ENCODE measurements at regions not wholly inside any gene's neighbourhood (a gene's known extent, or its start where the extent isn't known, plus 50 kb on each side); places are given as distances from the start of the nearest gene placed in this dataset.

DNA sequence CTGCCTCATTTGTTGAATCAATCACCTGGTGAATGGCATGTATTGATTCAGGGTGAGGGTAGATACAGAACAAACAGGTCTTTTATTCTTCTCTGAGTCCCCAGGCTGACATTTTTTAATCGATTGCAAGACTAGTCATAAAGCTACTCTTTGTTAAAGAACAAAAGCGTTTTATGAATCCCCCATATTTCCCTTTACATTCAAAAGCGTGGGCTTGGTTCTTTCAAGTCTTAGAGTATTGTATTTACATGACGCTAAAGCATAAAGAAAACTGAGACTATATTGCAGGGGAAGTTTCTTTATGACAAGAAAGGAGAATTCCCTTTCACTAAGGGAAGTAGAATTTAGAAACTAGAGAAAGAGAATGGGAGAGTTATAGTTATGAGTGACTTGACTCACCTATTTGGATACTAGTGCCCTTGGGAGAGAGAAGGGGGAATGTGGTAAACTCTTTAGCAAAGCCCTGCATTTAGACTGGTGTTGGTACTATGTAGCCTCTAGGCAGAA is 69.3 kb upstream of the PDE5A start:
- Histone ChIP-seq H3K9me3 (no peaks in the 10 kb centered on the region), H3K27me3 (no peaks in the 10 kb centered on the region), H3K27ac (no peak overlapping the region), H3K4me1 (no peaks in the 10 kb centered on the region), H3K4me3 (no peak overlapping the region), H3K36me3 (ENCODE audit: low read depth, missing control alignments) (no peaks in the 10 kb centered on the region)
- 82 to 85% methylated on average over 4 of the region's 4 CpGs for WGBS, 2 donors
- DNase-seq: no peak
- intact Hi-C loops (cut with DNase I; ENCODE audit: low total_unique reads): no loop called here
- TF ChIP-seq POLR2A (IDR thresholded peaks at IDR 0.05): no peak
- TF ChIP-seq, protein P1, sequence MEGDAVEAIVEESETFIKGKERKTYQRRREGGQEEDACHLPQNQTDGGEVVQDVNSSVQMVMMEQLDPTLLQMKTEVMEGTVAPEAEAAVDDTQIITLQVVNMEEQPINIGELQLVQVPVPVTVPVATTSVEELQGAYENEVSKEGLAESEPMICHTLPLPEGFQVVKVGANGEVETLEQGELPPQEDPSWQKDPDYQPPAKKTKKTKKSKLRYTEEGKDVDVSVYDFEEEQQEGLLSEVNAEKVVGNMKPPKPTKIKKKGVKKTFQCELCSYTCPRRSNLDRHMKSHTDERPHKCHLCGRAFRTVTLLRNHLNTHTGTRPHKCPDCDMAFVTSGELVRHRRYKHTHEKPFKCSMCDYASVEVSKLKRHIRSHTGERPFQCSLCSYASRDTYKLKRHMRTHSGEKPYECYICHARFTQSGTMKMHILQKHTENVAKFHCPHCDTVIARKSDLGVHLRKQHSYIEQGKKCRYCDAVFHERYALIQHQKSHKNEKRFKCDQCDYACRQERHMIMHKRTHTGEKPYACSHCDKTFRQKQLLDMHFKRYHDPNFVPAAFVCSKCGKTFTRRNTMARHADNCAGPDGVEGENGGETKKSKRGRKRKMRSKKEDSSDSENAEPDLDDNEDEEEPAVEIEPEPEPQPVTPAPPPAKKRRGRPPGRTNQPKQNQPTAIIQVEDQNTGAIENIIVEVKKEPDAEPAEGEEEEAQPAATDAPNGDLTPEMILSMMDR (IDR thresholded peaks at IDR 0.05): no peak

DNA sequence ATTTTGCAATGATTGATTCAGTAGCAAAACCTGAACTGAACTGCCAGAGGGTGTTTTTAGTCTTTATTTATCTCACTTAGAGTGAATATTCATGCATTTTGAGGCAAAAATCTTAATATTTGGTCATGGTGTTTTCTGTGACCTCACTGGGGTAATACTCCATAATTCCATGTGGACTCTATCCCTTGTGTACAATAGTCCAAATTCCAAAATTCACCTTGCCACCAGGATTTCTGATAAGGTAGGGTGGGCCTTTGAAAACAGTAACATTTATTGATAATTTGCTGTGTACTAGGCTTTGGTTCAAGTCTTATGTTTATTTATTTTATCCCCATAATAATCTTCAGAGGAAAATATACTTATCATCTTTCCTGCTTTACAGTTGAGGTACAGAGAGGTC is 68.4 kb upstream of the PDE5A start:
- intact Hi-C loops (cut with DNase I; ENCODE audit: low total_unique reads): no loop called here
- H3K9me3 ChIP-seq: no peaks in the 10 kb centered on the region
- H3K4me1 ChIP-seq: no peaks in the 10 kb centered on the region
- H3K27ac ChIP-seq: no peak overlapping the region
- DNase-seq: no peak
- TF ChIP-seq, protein P1 (IDR thresholded peaks at IDR 0.05): no peak
- TF ChIP-seq POLR2A (IDR thresholded peaks at IDR 0.05): no peak
- H3K27me3 ChIP-seq: no peaks in the 10 kb centered on the region
- H3K4me3 ChIP-seq: no peak overlapping the region
- no peaks in the 10 kb centered on the region for H3K36me3 ChIP-seq (ENCODE audit: low read depth, missing control alignments)

DNA sequence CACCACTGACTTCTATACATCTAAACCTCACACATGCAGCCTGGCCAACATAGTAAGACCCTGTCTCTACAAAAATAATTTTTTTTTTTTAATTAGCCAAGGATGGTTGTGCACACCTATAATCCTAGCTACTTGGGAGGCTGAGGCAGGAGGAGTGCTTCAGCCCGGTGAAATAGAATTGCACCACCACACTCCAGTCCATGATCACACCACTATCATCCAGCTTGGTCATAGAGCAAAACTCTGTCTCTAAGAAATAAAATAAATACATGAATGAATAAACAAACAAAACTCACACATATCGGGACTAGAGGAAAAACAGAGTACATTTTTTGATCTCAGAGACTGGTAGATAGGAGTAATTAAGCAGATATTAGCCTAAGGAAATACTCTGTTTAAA is 66.6 kb upstream of the PDE5A start:
- TF ChIP-seq, protein P1 (IDR thresholded peaks at IDR 0.05): no peak
- TF ChIP-seq POLR2A (IDR thresholded peaks at IDR 0.05): no peak
- intact Hi-C loops (cut with DNase I; ENCODE audit: low total_unique reads): no loop called here
- Histone ChIP-seq H3K9me3 (no peaks in the 10 kb centered on the region), H3K4me1 (no peaks in the 10 kb centered on the region), H3K4me3 (no peak overlapping the region), H3K36me3 (ENCODE audit: low read depth, missing control alignments) (no peaks in the 10 kb centered on the region), H3K27ac (no peak overlapping the region), H3K27me3 (no peaks in the 10 kb centered on the region)
- WGBS, 2 donors: 90 to 94% methylated on average over 2 of the region's 2 CpGs
- no peak for DNase-seq

DNA sequence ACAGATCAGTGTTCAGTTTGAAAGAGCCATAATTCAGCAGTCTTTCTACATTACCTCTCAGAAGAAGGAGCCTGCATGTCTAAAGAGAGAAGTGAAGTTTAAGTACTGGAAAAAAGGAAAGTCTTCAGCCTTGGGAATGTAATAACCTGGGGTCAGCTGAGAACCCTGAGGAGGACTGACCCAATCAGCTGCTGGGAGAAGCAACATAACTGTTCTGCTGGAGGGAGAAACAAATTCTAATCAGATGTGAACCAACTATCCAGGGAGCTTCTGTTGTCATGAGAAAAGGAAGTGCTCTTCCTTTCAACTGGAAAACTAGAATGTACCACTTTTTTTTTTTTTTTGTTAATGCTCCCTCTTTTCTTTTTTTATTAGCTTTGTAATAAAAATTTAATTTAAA is 64.5 kb upstream of the PDE5A start:
- H3K4me1 ChIP-seq: no peaks in the 10 kb centered on the region
- no peak overlapping the region for H3K27ac ChIP-seq
- TF ChIP-seq, protein P1 (IDR thresholded peaks at IDR 0.05): no peak
- no peak for TF ChIP-seq POLR2A (IDR thresholded peaks at IDR 0.05)
- H3K27me3 ChIP-seq: no peaks in the 10 kb centered on the region
- no peak for DNase-seq
- no peaks in the 10 kb centered on the region for H3K36me3 ChIP-seq (ENCODE audit: low read depth, missing control alignments)
- H3K4me3 ChIP-seq: no peak overlapping the region
- intact Hi-C loops (cut with DNase I; ENCODE audit: low total_unique reads): no loop called here
- no peaks in the 10 kb centered on the region for H3K9me3 ChIP-seq

DNA sequence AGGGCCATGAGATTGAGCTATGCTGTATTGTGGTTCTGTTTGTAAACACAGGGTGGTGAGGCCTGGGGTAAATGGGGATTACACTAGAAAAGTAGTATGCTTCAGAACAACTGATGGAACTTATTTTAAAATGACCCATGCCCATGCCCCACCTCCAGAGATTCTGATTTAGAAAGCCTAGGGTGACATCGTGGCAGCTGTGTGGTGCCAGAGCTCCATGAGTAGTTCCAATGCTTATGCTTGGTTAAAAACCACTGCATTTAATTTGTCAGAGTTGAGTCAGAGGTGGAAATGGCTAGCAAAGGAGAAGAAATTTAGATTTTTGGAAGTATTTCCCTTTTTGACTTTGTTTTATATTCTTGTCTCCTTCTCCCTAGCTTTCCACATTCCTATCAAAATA is 63.4 kb upstream of the PDE5A start:
- Histone ChIP-seq H3K9me3 (no peaks in the 10 kb centered on the region), H3K27ac (no peak overlapping the region), H3K36me3 (ENCODE audit: low read depth, missing control alignments) (no peaks in the 10 kb centered on the region), H3K27me3 (no peaks in the 10 kb centered on the region), H3K4me1 (no peaks in the 10 kb centered on the region), H3K4me3 (no peak overlapping the region)
- TF ChIP-seq, protein P1 (IDR thresholded peaks at IDR 0.05): no peak
- TF ChIP-seq POLR2A (IDR thresholded peaks at IDR 0.05): no peak
- no peak for DNase-seq
- 68 to 85% methylated on average over 1 of the region's 1 CpG for WGBS, 2 donors
- intact Hi-C loops (cut with DNase I; ENCODE audit: low total_unique reads): no loop called here

Data from testis (tissue), 2 donors.